HUES6 (cell line): ENCODE measurements at regions not wholly inside any gene's neighbourhood (a gene's known extent, or its start where the extent isn't known, plus 50 kb on each side); places are given as distances from the start of the nearest gene placed in this dataset.

Experiments
- H3K27ac ChIP-seq: 2 replicates; pipeline ENCODE4 v1.7.0; 2013; ENCODE audit warnings: low read depth, mild to moderate bottlenecking, low read length, inconsistent platforms
- H3K27me3 ChIP-seq: 2 replicates; pipeline ENCODE4 v1.6.1; 2013; ENCODE audit warnings: low read length; ENCODE audit not compliant: control insufficient read depth, insufficient read depth
- H3K36me3 ChIP-seq: 2 replicates; pipeline ENCODE4 v1.6.1; 2013; ENCODE audit warnings: low read length; ENCODE audit not compliant: control insufficient read depth, insufficient read depth
- H3K4me1 ChIP-seq: 2 replicates; pipeline ENCODE4 v1.6.1; 2013; ENCODE audit warnings: low read length; ENCODE audit not compliant: control insufficient read depth, insufficient read depth
- H3K4me3 ChIP-seq: 2 replicates; pipeline ENCODE4 v1.5.1; 2013; ENCODE audit warnings: low read depth, low read length
- H3K9ac ChIP-seq: one replicate; pipeline ENCODE4 v1.6.1; 2013; ENCODE audit warnings: mild to moderate bottlenecking, low read length
- H3K9me3 ChIP-seq: 2 replicates; pipeline ENCODE4 v1.6.1; 2013; ENCODE audit warnings: low read depth, low read length; ENCODE audit not compliant: control insufficient read depth, insufficient read depth

GRCh38 chr5:82753374-82753773 is 323.8 kb downstream of the TMEM167A start:
- H3K4me3 ChIP-seq = no peak overlapping the region
- no peaks in the 10 kb centered on the region for H3K4me1 ChIP-seq
- H3K36me3 ChIP-seq = no peaks in the 10 kb centered on the region
- H3K9ac ChIP-seq = no peak overlapping the region
- H3K9me3 ChIP-seq = no peaks in the 10 kb centered on the region
- H3K27ac ChIP-seq = no peak overlapping the region
- no peaks in the 10 kb centered on the region for H3K27me3 ChIP-seq

- Histone ChIP-seq H3K4me3 (no peak overlapping the region), H3K27ac (no peak overlapping the region), H3K9ac (no peak overlapping the region), H3K27me3 (no peaks in the 10 kb centered on the region), H3K36me3 (no peaks in the 10 kb centered on the region), H3K4me1 (no peaks in the 10 kb centered on the region), H3K9me3 (no peaks in the 10 kb centered on the region)
Measured at GRCh38 chr5:82749461-82749820, 327.8 kb downstream of the TMEM167A start.

GRCh38 chr5:82748688-82749460 is 328.3 kb downstream of the TMEM167A start:
- Histone ChIP-seq H3K27ac (no peak overlapping the region), H3K9me3 (no peaks in the 10 kb centered on the region), H3K36me3 (no peaks in the 10 kb centered on the region), H3K4me3 (no peak overlapping the region), H3K4me1 (no peaks in the 10 kb centered on the region), H3K9ac (no peak overlapping the region), H3K27me3 (no peaks in the 10 kb centered on the region)

GRCh38 chr5:82747986-82748385 is 329.2 kb downstream of the TMEM167A start:
- Histone ChIP-seq H3K4me1 (no peaks in the 10 kb centered on the region), H3K4me3 (no peak overlapping the region), H3K36me3 (no peaks in the 10 kb centered on the region), H3K9me3 (no peaks in the 10 kb centered on the region), H3K9ac (no peak overlapping the region), H3K27me3 (no peaks in the 10 kb centered on the region), H3K27ac (no peak overlapping the region)

GRCh38 chr5:82745016-82745415 is 332.2 kb downstream of the TMEM167A start:
- Histone ChIP-seq H3K9ac (no peak overlapping the region), H3K27me3 (no peaks in the 10 kb centered on the region), H3K27ac (no peak overlapping the region), H3K9me3 (no peaks in the 10 kb centered on the region), H3K4me3 (no peak overlapping the region), H3K36me3 (no peaks in the 10 kb centered on the region), H3K4me1 (no peaks in the 10 kb centered on the region)

GRCh38 chr5:82738681-82739269 is 338.4 kb downstream of the TMEM167A start:
- Histone ChIP-seq H3K9ac (no peak overlapping the region), H3K27ac (no peak overlapping the region), H3K9me3 (no peaks in the 10 kb centered on the region), H3K27me3 (no peaks in the 10 kb centered on the region), H3K36me3 (no peaks in the 10 kb centered on the region), H3K4me1 (peaks cover 4% of the 10 kb centered on the region; the same call in 1 of the 2 replicates), H3K4me3 (no peak overlapping the region)

- Histone ChIP-seq H3K4me3 (no peak overlapping the region), H3K36me3 (no peaks in the 10 kb centered on the region), H3K27ac (no peak overlapping the region)
Measured at GRCh38 chr5:82735160-82735789, 341.9 kb downstream of the TMEM167A start.

GRCh38 chr5:82734347-82734746 is 342.8 kb downstream of the TMEM167A start:
- H3K9ac ChIP-seq = no peak overlapping the region

More at GRCh38 chr5:82735160-82735789, 341.9 kb downstream of the TMEM167A start:
- Histone ChIP-seq H3K4me1 (peaks cover 4% of the 10 kb centered on the region; the same call in 1 of the 2 replicates), H3K9ac (no peak overlapping the region), H3K27me3 (no peaks in the 10 kb centered on the region), H3K9me3 (no peaks in the 10 kb centered on the region)

GRCh38 chr5:82730913-82731312 is 346.3 kb downstream of the TMEM167A start:
- H3K4me1 ChIP-seq = peaks cover 4% of the 10 kb centered on the region; the same call in 1 of the 2 replicates
- H3K9me3 ChIP-seq = no peaks in the 10 kb centered on the region
- H3K9ac ChIP-seq = no peak overlapping the region
- no peaks in the 10 kb centered on the region for H3K36me3 ChIP-seq
- no peak overlapping the region for H3K4me3 ChIP-seq
- H3K27ac ChIP-seq = no peak overlapping the region
- H3K27me3 ChIP-seq = no peaks in the 10 kb centered on the region

More at GRCh38 chr5:82734347-82734746, 342.8 kb downstream of the TMEM167A start:
- Histone ChIP-seq H3K27ac (no peak overlapping the region), H3K27me3 (no peaks in the 10 kb centered on the region), H3K4me3 (no peak overlapping the region), H3K4me1 (peaks cover 4% of the 10 kb centered on the region; the same call in 1 of the 2 replicates), H3K9me3 (no peaks in the 10 kb centered on the region), H3K36me3 (no peaks in the 10 kb centered on the region)

GRCh38 chr5:82728926-82729702 is 348.1 kb downstream of the TMEM167A start:
- Histone ChIP-seq H3K9me3 (no peaks in the 10 kb centered on the region), H3K4me1 (no peaks in the 10 kb centered on the region), H3K27me3 (no peaks in the 10 kb centered on the region)

More at GRCh38 chr5:82728926-82729702, 348.1 kb downstream of the TMEM167A start:
- H3K36me3 ChIP-seq = no peaks in the 10 kb centered on the region
- no peak overlapping the region for H3K9ac ChIP-seq
- H3K27ac ChIP-seq = no peak overlapping the region
- no peak overlapping the region for H3K4me3 ChIP-seq
